ENCODE measurements at regions not wholly inside any gene's neighbourhood (a gene's known extent, or its start where the extent isn't known, plus 50 kb on each side); places are given as distances from the start of the nearest gene placed in this dataset.
"Not testable (repeated sequence)": the region's sequence is repeated elsewhere in the genome, so short reads cannot be mapped to it uniquely, and the experiment has no call there.

DNA sequence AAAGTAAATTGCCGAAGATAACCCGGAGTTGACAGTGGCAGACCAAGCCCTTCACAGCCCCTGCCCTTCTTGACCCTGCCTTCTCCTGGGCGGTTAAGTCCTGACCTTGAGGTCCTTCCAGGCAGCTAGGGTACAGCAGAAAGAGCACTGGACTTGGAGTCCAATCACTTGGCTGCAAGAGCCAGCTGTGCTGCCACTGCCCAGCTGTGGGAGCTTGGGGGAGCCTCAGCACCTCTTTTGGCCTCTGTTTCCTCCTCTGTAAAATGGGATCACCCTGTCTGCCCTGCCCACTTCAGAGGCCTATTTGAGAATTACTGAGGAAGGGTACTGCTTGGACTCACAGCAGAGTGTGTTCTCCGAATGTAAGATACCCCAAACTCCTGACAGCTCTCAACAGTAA lies 66.2 kb upstream of the SMAD6 start:
- H3K4me3 ChIP-seq (ENCODE audit: low read length), result no peak overlapping the region
- no peak for DNase-seq (ENCODE audit: low read depth)
- TF ChIP-seq, protein P1, sequence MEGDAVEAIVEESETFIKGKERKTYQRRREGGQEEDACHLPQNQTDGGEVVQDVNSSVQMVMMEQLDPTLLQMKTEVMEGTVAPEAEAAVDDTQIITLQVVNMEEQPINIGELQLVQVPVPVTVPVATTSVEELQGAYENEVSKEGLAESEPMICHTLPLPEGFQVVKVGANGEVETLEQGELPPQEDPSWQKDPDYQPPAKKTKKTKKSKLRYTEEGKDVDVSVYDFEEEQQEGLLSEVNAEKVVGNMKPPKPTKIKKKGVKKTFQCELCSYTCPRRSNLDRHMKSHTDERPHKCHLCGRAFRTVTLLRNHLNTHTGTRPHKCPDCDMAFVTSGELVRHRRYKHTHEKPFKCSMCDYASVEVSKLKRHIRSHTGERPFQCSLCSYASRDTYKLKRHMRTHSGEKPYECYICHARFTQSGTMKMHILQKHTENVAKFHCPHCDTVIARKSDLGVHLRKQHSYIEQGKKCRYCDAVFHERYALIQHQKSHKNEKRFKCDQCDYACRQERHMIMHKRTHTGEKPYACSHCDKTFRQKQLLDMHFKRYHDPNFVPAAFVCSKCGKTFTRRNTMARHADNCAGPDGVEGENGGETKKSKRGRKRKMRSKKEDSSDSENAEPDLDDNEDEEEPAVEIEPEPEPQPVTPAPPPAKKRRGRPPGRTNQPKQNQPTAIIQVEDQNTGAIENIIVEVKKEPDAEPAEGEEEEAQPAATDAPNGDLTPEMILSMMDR (conservative IDR thresholded peaks at IDR 0.05; ENCODE audit: low read depth, low read length), result no peak

DNA sequence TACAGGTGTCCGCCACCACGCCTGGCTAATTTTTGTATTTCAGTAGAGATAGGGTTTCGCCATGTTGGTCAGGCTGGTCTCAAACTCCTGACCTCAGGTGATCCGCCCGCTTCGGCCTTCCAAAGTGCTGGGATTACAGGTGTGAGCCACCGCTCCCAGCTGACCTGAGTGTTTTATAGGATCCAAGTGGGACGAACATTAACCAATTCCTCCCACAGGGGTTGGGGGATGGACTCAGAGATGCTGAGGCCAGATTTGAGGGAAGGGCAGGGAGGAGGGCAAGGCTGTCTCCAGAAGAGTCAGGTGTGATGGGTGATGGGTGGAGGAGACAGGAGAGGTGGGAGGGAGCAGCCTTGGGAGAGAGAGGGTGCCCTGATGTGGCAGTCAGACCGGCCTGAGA lies 65.0 kb upstream of the SMAD6 start:
- H3K4me3 ChIP-seq (ENCODE audit: low read length); DNase-seq (ENCODE audit: low read depth): not testable (repeated sequence)

DNA sequence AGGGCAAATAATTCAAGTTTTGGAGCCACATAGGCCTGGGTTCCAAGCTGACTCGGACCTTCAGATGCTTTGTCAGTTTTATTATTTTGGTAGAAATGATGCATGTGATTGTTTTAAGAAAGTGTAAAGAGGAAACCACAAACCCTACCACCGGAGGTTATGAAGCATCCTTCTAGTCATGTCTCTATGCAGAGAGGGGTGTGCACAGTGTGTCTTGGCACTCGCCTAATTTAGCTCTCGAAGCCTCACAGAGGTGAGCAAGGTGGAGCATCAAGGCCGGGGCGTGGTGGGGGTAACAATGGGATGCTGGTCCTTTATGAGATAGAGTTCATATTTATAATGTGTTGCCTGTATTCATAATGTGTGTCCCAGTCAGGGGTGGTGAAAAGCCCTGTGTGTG lies 63.7 kb upstream of the SMAD6 start:
- TF ChIP-seq, protein P1 (conservative IDR thresholded peaks at IDR 0.05; ENCODE audit: low read depth, low read length), result no peak
- H3K4me3 ChIP-seq (ENCODE audit: low read length), result no peak overlapping the region
- DNase-seq (ENCODE audit: low read depth), result no peak

DNA sequence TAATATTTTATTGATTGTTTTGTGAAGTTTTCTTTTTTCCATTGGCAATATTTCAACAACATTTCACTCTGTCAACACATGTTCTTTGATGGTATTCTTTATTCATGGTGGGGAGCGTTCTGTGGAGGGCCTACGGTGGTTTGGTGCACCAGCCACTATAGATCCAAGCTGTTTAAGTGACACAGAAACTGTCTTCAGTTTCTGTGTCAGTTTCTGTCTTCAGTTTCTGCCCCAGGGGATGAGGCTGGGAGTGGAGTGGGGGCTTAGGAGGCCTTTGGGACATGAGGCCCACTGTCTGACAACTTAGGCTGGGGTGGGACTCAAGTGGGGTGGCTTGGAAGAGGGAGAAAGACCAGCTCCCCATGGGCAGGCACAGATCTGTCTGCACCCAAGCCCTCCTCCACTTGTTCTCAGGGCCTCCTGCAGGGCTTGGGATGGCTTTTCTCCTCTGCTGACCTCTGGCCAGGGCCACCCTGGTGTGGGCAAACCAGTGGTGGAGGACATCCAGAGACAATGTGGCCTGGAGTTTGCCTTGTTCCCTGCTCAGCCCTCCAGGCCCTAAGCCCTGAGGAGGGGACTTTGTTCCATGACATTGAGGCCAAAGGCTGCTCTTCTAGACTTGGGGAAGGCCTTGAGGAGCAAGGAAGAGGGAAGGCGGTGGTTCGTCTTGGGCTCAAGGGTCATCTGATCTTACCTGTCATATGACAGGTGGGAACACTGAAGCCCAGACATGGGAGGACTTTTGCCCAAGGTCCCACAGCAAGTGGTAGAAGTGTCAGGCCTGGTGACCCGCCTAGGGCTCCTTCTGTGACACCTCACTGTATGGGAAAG lies 60.3 kb upstream of the SMAD6 start:
- H3K4me3 ChIP-seq (ENCODE audit: low read length), result no peak overlapping the region
- TF ChIP-seq, protein P1 (conservative IDR thresholded peaks at IDR 0.05; ENCODE audit: low read depth, low read length), result no peak
- no peak for DNase-seq (ENCODE audit: low read depth)

DNA sequence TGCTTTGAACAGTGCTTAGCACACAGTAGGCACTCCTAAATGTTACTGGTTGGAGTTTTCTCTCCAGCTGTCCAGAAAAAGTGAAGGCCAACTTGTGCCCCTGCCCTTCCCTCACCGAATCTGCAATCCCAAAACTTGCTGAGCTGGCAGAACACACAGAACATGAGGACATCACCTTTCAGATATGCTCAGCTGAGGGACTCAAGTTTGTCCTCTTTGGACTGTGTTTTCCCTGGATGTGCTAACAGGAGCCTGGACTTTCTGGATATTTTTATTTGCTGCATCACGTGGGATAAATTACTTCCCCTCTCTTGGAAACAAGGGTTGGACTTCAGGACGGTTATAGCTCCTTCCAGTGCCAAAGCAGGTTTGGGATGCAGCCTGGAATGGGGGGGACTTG lies 59.5 kb upstream of the SMAD6 start:
- TF ChIP-seq, protein P1 (conservative IDR thresholded peaks at IDR 0.05; ENCODE audit: low read depth, low read length), result no peak
- DNase-seq (ENCODE audit: low read depth), result no peak
- H3K4me3 ChIP-seq (ENCODE audit: low read length), result no peak overlapping the region

DNA sequence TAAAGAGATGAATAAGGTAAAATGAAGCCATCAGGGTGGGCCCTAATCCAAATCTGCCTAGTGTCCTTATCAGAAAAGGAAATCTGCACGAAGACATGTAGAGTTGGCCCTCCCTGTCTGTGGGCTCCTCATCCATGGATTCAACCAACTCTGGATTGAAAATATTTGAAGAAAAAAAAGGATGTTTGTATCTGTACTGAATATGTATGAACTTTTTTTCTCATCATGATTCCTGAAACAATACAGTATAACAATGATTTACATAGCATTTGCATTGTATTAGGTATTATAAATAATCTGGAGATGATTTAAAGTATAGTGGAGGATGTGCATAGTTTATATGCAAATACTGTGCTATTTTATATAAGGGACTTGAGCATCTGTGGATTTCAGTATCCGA lies 59.0 kb upstream of the SMAD6 start:
- DNase-seq (ENCODE audit: low read depth), result no peak
- TF ChIP-seq, protein P1 (conservative IDR thresholded peaks at IDR 0.05; ENCODE audit: low read depth, low read length), result no peak
- no peak overlapping the region for H3K4me3 ChIP-seq (ENCODE audit: low read length)

DNA sequence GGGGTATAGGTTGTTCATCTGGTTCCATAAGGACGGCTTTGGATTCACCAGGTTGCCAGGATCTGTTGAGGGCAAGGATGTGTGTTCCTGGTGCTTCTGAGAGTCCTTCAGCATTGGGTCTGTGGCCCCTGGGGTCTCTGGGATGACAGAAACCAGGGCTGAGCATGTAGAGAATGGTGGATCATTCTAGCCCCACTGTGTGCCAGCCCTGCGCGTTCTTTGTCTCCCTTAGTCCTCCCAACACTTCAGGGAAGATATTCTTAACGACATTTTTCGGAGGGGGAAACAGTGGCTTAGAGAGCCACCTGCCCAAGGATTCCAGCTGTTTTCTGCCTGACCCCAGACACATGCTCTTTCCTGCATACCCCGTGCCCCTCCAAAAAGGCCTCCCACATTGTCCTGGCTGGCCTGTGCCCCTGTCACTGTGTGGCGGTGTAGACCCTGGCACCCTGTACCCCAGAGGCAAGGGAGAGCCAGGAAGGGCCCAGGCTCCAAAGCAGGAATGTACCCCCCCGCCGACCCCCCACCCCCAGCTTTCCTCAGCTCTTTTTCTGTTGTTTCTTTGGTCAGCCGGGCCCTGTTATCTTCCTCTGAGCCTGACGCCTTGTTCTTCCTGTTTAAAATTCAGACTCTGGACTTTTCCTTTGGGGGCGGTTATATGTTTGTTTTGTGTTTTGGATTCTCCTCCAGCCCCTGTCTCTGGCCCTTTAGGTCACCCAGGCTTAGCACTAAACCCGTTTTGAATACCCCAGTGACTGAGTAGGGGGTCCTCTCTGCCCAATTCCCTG lies 57.8 kb upstream of the SMAD6 start:
- TF ChIP-seq, protein P1 (conservative IDR thresholded peaks at IDR 0.05; ENCODE audit: low read depth, low read length), result no peak
- H3K4me3 ChIP-seq (ENCODE audit: low read length), result no peak overlapping the region
- no peak for DNase-seq (ENCODE audit: low read depth)

All from retinal pigment epithelial cell (primary cell).